KMS-11 (cell line): ENCODE measurements at regions not wholly inside any gene's neighbourhood (a gene's known extent, or its start where the extent isn't known, plus 50 kb on each side); places are given as distances from the start of the nearest gene placed in this dataset.
A peak's percentile ranks its signal among the peaks of the same experiment; 100 is the strongest.

Experiments
- H2AFZ ChIP-seq: fragments of 200-600 bp; sonication (generic); 2 replicates; pipeline ENCODE4 v1.6.1; 2016; ENCODE audit warnings: antibody characterized with exemption, mixed run types, low read depth
- H3K27ac ChIP-seq: fragments of 200-600 bp; sonication (generic); 2 replicates; pipeline ENCODE4 v1.6.1; 2016; ENCODE audit warnings: mild to moderate bottlenecking, mixed run types
- H3K27me3 ChIP-seq: fragments of 200-600 bp; sonication (generic); 2 replicates; pipeline ENCODE4 v1.6.1; 2017; ENCODE audit warnings: mild to moderate bottlenecking, low read depth, mixed run types, moderate library complexity; ENCODE audit not compliant: insufficient read depth
- H3K36me3 ChIP-seq: fragments of 200-600 bp; sonication (generic); 2 replicates; pipeline ENCODE4 v1.6.1; 2017; ENCODE audit warnings: mild to moderate bottlenecking, mixed run types; ENCODE audit not compliant: insufficient read depth
- H3K4me1 ChIP-seq: fragments of 200-600 bp; sonication (generic); 2 replicates; pipeline ENCODE4 v1.6.1; 2016; ENCODE audit warnings: mild to moderate bottlenecking, low read depth, mixed run types; ENCODE audit not compliant: poor library complexity, severe bottlenecking
- H3K4me2 ChIP-seq: fragments of 200-600 bp; sonication (generic); 2 replicates; pipeline ENCODE4 v1.7.0; 2016; ENCODE audit warnings: mild to moderate bottlenecking, mixed run types
- H3K4me3 ChIP-seq: fragments of 200-600 bp; sonication (generic); IDR thresholded peaks from 2 replicates; pipeline ENCODE4 v1.6.1; 2017; ENCODE audit warnings: low read depth, low read length, mixed read lengths; ENCODE audit not compliant: insufficient read depth
- H3K79me2 ChIP-seq: fragments of 200-600 bp; sonication (generic); 2 replicates; pipeline ENCODE4 v1.6.1; 2016; ENCODE audit warnings: low read depth, mixed run types; ENCODE audit not compliant: insufficient read depth
- H3K9ac ChIP-seq: fragments of 200-600 bp; sonication (generic); 2 replicates; pipeline ENCODE4 v1.6.1; 2016; ENCODE audit warnings: mild to moderate bottlenecking, mixed run types
- H4K20me1 ChIP-seq: fragments of 200-600 bp; sonication (generic); 2 replicates; pipeline ENCODE4 v1.6.1; 2016; ENCODE audit warnings: mild to moderate bottlenecking, mixed run types; ENCODE audit not compliant: insufficient read depth
- CTCF ChIP-seq: fragments of 200-600 bp; sonication (generic); conservative IDR thresholded peaks from 2 replicates; pipeline ENCODE4 v1.6.1; 2017; ENCODE audit warnings: low read depth, mild to moderate bottlenecking, antibody characterized with exemption, low read length, moderate library complexity, mixed read lengths

- TF ChIP-seq CTCF = peak; percentile 55
- no peaks in the 10 kb centered on the region for H3K36me3 ChIP-seq
- no peak overlapping the region for H3K27ac ChIP-seq
- H3K27me3 ChIP-seq = no peaks in the 10 kb centered on the region
- H3K4me3 ChIP-seq = no peak overlapping the region
- H3K9ac ChIP-seq = no peak overlapping the region
- H3K79me2 ChIP-seq = no peaks in the 10 kb centered on the region
- H2AFZ ChIP-seq = peak overlapping the region; percentile 18; the same call in 1 of the 2 replicates
- no peak overlapping the region for H3K4me2 ChIP-seq
- no peaks in the 10 kb centered on the region for H4K20me1 ChIP-seq
- H3K4me1 ChIP-seq = no peaks in the 10 kb centered on the region
Measured at GRCh38 chr2:147045113-147045512, 799.7 kb upstream of the ACVR2A start.

- no peaks in the 10 kb centered on the region for H3K27me3 ChIP-seq
- no peaks in the 10 kb centered on the region for H4K20me1 ChIP-seq
- no peak overlapping the region for H3K27ac ChIP-seq
- H3K4me1 ChIP-seq = no peaks in the 10 kb centered on the region
- TF ChIP-seq CTCF = no peak
- H3K36me3 ChIP-seq = no peaks in the 10 kb centered on the region
- no peak overlapping the region for H3K9ac ChIP-seq
- H3K4me3 ChIP-seq = no peak overlapping the region
- H3K79me2 ChIP-seq = no peaks in the 10 kb centered on the region
- no peak overlapping the region for H2AFZ ChIP-seq
- no peak overlapping the region for H3K4me2 ChIP-seq
Measured at GRCh38 chr2:147041121-147041494, 803.7 kb upstream of the ACVR2A start.

- TF ChIP-seq CTCF = no peak
Measured at GRCh38 chr2:147040298-147041120, 804.3 kb upstream of the ACVR2A start.

GRCh38 chr2:147037048-147037447 is 807.8 kb upstream of the ACVR2A start:
- Histone ChIP-seq H3K4me2 (no peak overlapping the region), H3K9ac (no peak overlapping the region), H3K27me3 (no peaks in the 10 kb centered on the region), H3K36me3 (no peaks in the 10 kb centered on the region), H3K27ac (no peak overlapping the region), H3K4me3 (no peak overlapping the region), H3K79me2 (no peaks in the 10 kb centered on the region), H4K20me1 (no peaks in the 10 kb centered on the region), H3K4me1 (no peaks in the 10 kb centered on the region), H2AFZ (no peak overlapping the region)
- TF ChIP-seq CTCF = no peak

More at GRCh38 chr2:147040298-147041120, 804.3 kb upstream of the ACVR2A start:
- H3K36me3 ChIP-seq = no peaks in the 10 kb centered on the region
- no peak overlapping the region for H3K27ac ChIP-seq
- no peaks in the 10 kb centered on the region for H3K4me1 ChIP-seq
- H3K79me2 ChIP-seq = no peaks in the 10 kb centered on the region
- no peaks in the 10 kb centered on the region for H4K20me1 ChIP-seq
- H3K4me2 ChIP-seq = no peak overlapping the region
- no peaks in the 10 kb centered on the region for H3K27me3 ChIP-seq
- no peak overlapping the region for H2AFZ ChIP-seq
- H3K9ac ChIP-seq = no peak overlapping the region
- no peak overlapping the region for H3K4me3 ChIP-seq
